Trophoblast cell (in vitro differentiated cells and primary cell): ENCODE measurements at regions not wholly inside any gene's neighbourhood (a gene's known extent, or its start where the extent isn't known, plus 50 kb on each side); places are given as distances from the start of the nearest gene placed in this dataset.

Experiments
- DNase-seq, 2 donors: peaks; one replicate each; pipeline ENCODE4 v3.0.0-alpha.2; 2016
- H2AFZ ChIP-seq: 2 replicates; pipeline ENCODE4 v1.6.1; 2013; ENCODE audit warnings: low read length, moderate library complexity, mild to moderate bottlenecking; ENCODE audit not compliant: insufficient read depth, poor library complexity
- H2AK5ac ChIP-seq: 2 replicates; pipeline ENCODE4 v1.6.1; 2013; ENCODE audit warnings: mild to moderate bottlenecking, low read length
- H2BK120ac ChIP-seq: 2 replicates; pipeline ENCODE4 v1.6.1; 2013; ENCODE audit warnings: low read length, mild to moderate bottlenecking, moderate library complexity; ENCODE audit not compliant: insufficient read depth, poor library complexity
- H2BK12ac ChIP-seq: 2 replicates; pipeline ENCODE4 v1.6.1; 2013; ENCODE audit warnings: mild to moderate bottlenecking, low read length, moderate library complexity
- H2BK5ac ChIP-seq: 2 replicates; pipeline ENCODE4 v1.6.1; 2013; ENCODE audit warnings: low read length, low read depth, moderate library complexity, mild to moderate bottlenecking; ENCODE audit not compliant: poor library complexity
- H3K14ac ChIP-seq: 2 replicates; pipeline ENCODE4 v1.6.1; 2013; ENCODE audit warnings: mild to moderate bottlenecking, low read length
- H3K18ac ChIP-seq: 2 replicates; pipeline ENCODE4 v1.6.1; 2013; ENCODE audit warnings: mild to moderate bottlenecking, low read length
- H3K23ac ChIP-seq: 2 replicates; pipeline ENCODE4 v1.6.1; 2013; ENCODE audit warnings: low read length
- H3K27ac ChIP-seq: 2 replicates; pipeline ENCODE4 v1.5.1; 2013; ENCODE audit warnings: low read depth, mild to moderate bottlenecking, inconsistent platforms, low read length, moderate library complexity
- H3K27me3 ChIP-seq: 2 replicates; pipeline ENCODE4 v1.6.1; 2013; ENCODE audit warnings: inconsistent platforms, mild to moderate bottlenecking, low read length, moderate library complexity; ENCODE audit not compliant: insufficient read depth
- H3K36me3 ChIP-seq, 2 experiments: 1 replicate in 1 of 2; 2 replicates in 1 of 2; pipeline ENCODE4 v1.6.1; 2013; ENCODE audit warnings: low read length in 2 of 2, mild to moderate bottlenecking in 2 of 2, moderate library complexity in 1 of 2; ENCODE audit not compliant: insufficient read depth in 2 of 2, control insufficient read depth in 1 of 2
- H3K4ac ChIP-seq: 2 replicates; pipeline ENCODE4 v1.6.1; 2013; ENCODE audit warnings: low read depth, mild to moderate bottlenecking, low read length, moderate library complexity
- H3K4me1 ChIP-seq, 2 experiments: 1 replicate in 1 of 2; 2 replicates in 1 of 2; pipeline ENCODE4 v1.6.1; 2013; ENCODE audit warnings: low read length in 2 of 2, mild to moderate bottlenecking in 2 of 2, moderate library complexity in 1 of 2; ENCODE audit not compliant: insufficient read depth in 2 of 2, control insufficient read depth in 1 of 2
- H3K4me2 ChIP-seq: 2 replicates; pipeline ENCODE4 v1.6.1; 2013; ENCODE audit warnings: inconsistent platforms, mild to moderate bottlenecking, low read length, moderate library complexity
- H3K4me3 ChIP-seq: 2 replicates; pipeline ENCODE4 v1.5.1; 2013; ENCODE audit warnings: mild to moderate bottlenecking, low read depth, low read length, inconsistent platforms
- H3K79me1 ChIP-seq: one replicate; pipeline ENCODE4 v1.6.1; 2013; ENCODE audit warnings: low read length
- H3K79me2 ChIP-seq: 2 replicates; pipeline ENCODE4 v1.6.1; 2013; ENCODE audit warnings: low read length, mild to moderate bottlenecking; ENCODE audit not compliant: control insufficient read depth, insufficient read depth, poor library complexity
- H3K9ac ChIP-seq: 2 replicates; pipeline ENCODE4 v1.6.1; 2013; ENCODE audit warnings: mild to moderate bottlenecking, low read length
- H3K9me3 ChIP-seq: 2 replicates; pipeline ENCODE4 v1.6.1; 2013; ENCODE audit warnings: low read depth, mild to moderate bottlenecking, control low read depth, inconsistent platforms, low read length; ENCODE audit not compliant: insufficient read depth
- H4K12ac ChIP-seq: 2 replicates; pipeline ENCODE4 v1.6.1; 2013; ENCODE audit warnings: low read depth, mild to moderate bottlenecking, low read length, moderate library complexity
- H4K8ac ChIP-seq: 2 replicates; pipeline ENCODE4 v1.6.1; 2013; ENCODE audit warnings: low read depth, mild to moderate bottlenecking, low read length, moderate library complexity
- H4K91ac ChIP-seq: one replicate; pipeline ENCODE4 v1.6.1; 2013; ENCODE audit warnings: low read depth, mild to moderate bottlenecking, low read length, moderate library complexity
- WGBS: extraction: QIAGEN DNeasy Blood & Tissue Kit; methylation state at CpG from one replicate; pipeline ENCODE4 v1.1.7; 2013; ENCODE audit warnings: missing lambda C conversion rate; ENCODE audit not compliant: insufficient read length, insufficient coverage; ENCODE audit errors: extremely low coverage; 5-methylcytosine and 5-hydroxymethylcytosine counted together

DNA sequence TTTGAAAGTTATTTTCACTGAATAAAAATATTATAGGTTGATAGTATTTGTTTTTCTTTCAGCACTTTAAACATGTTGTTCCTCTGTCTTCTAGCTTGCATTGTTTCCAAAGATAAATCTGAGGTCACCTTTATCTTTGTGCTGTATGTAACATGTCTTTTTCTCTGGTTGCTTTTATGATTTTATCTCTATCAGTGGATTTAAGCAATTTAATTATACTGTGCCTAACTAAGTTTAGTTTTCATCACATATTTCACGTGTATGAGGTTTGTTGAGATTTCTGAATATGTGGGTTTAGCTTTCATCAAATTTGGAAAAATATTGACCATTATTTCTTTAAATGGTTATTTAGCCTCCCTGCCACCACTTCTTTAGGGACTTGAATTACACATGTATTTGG is 214.5 kb downstream of the SNX18 start:
- no peak overlapping the region for H2BK12ac ChIP-seq

DNA sequence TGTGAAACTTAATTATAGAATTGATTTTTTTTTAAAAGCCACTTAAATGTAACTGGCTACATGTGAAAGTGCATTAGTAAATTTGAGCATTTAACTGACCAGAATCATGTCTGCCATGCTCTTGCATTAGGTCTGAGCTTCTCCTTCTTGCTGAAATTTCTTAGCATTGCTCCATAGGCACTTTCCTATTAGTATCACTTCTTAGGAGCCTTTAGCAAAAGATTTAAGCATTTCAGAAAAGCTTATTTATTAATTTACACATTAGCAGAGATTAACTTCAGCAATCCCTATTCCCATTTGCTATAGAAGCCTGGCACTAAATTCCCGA is 211.0 kb downstream of the SNX18 start:
- Histone ChIP-seq H3K4me1 (peaks cover 0 to 2% of the 10 kb centered on the region in 2 experiments), H2AFZ (no peak overlapping the region), H4K8ac (no peak overlapping the region), H4K12ac (no peak overlapping the region), H2BK120ac (no peak overlapping the region), H3K4me3 (no peak overlapping the region), H3K9me3 (no peaks in the 10 kb centered on the region), H4K91ac (no peak overlapping the region), H3K79me1 (no peaks in the 10 kb centered on the region), H3K14ac (no peak overlapping the region), H3K4ac (no peak overlapping the region), H3K36me3 (no peaks in the 10 kb centered on the region), H3K79me2 (no peaks in the 10 kb centered on the region), H3K23ac (no peak overlapping the region), H2BK12ac (no peak overlapping the region), H3K9ac (no peak overlapping the region), H3K18ac (no peak overlapping the region), H2AK5ac (no peak overlapping the region), H3K4me2 (no peak overlapping the region), H3K27me3 (no peaks in the 10 kb centered on the region), H3K27ac (no peak overlapping the region), H2BK5ac (no peak overlapping the region)
- DNase-seq = no peak
- no CpG with 5 or more reads among the region's 1 CpG for WGBS

More for the DNA sequence above, 214.5 kb downstream of the SNX18 start:
- H3K4me1 ChIP-seq = no peaks in the 10 kb centered on the region
- H3K27me3 ChIP-seq = no peaks in the 10 kb centered on the region
- H2BK5ac ChIP-seq = no peak overlapping the region
- no peak overlapping the region for H3K27ac ChIP-seq
- no peaks in the 10 kb centered on the region for H3K9me3 ChIP-seq
- H3K23ac ChIP-seq = no peak overlapping the region
- H3K4ac ChIP-seq = no peak overlapping the region
- H3K14ac ChIP-seq = no peak overlapping the region
- H4K12ac ChIP-seq = no peak overlapping the region
- no peak overlapping the region for H3K4me2 ChIP-seq
- no peak overlapping the region for H2BK120ac ChIP-seq
- H4K91ac ChIP-seq = no peak overlapping the region
- no peak overlapping the region for H3K4me3 ChIP-seq
- H2AFZ ChIP-seq = no peak overlapping the region
- H4K8ac ChIP-seq = no peak overlapping the region
- H3K9ac ChIP-seq = no peak overlapping the region
- H2AK5ac ChIP-seq = no peak overlapping the region
- H3K79me1 ChIP-seq = no peaks in the 10 kb centered on the region
- H3K79me2 ChIP-seq = no peaks in the 10 kb centered on the region
- H3K36me3 ChIP-seq = no peaks in the 10 kb centered on the region
- H3K18ac ChIP-seq = no peak overlapping the region
- no CpG with 5 or more reads among the region's 1 CpG for WGBS
- DNase-seq = no peak

DNA sequence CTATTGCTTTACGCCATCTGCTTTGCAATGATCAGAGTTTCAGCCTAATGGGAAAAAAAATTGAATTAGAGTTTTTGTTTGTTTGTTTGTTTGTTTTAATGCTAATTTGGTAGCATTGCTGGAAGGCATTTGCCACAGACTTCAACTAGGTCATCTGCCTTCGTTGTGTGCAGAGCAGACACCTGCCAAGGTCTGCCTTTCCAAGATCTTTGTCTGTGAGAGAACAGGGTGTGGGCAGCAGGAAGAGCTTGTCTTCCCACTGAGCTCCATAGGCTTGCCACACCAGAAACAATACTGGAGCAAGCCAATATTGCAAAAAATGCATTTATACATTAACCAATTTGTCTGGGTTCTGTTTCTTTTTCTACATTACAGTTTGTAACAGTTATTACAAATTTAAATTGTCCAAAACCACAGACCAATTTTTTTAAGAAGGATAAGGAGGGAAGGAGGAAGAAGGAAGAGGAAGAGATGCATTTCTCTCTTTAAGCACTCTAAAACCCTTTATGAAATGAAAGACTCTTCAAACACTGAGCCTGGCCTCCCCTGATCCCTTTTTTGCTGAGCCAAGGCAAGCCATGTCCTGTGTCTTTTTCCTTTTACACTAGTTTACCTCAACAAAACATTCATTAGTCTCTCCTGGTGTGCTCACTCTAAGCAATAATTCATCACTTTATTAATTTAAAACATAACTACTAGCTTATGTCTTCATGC is 210.5 kb downstream of the SNX18 start:
- H4K8ac ChIP-seq = no peak overlapping the region
- no CpG with 5 or more reads among the region's 2 CpGs for WGBS
- no peak overlapping the region for H4K91ac ChIP-seq
- no peak overlapping the region for H3K9ac ChIP-seq
- H3K18ac ChIP-seq = no peak overlapping the region
- H3K4me3 ChIP-seq = no peak overlapping the region
- no peak for DNase-seq
- no peak overlapping the region for H3K4me2 ChIP-seq
- no peaks in the 10 kb centered on the region for H3K27me3 ChIP-seq
- H2BK5ac ChIP-seq = no peak overlapping the region
- H3K14ac ChIP-seq = no peak overlapping the region
- no peak overlapping the region for H2AK5ac ChIP-seq
- H3K4ac ChIP-seq = no peak overlapping the region
- no peak overlapping the region for H2BK120ac ChIP-seq
- no peaks in the 10 kb centered on the region for H3K36me3 ChIP-seq
- H3K79me1 ChIP-seq = no peaks in the 10 kb centered on the region
- H3K23ac ChIP-seq = no peak overlapping the region
- no peaks in the 10 kb centered on the region for H3K79me2 ChIP-seq
- no peaks in the 10 kb centered on the region for H3K9me3 ChIP-seq
- H4K12ac ChIP-seq = no peak overlapping the region
- no peak overlapping the region for H3K27ac ChIP-seq
- H3K4me1 ChIP-seq = peaks cover 0 to 2% of the 10 kb centered on the region in 2 experiments
- H2BK12ac ChIP-seq = no peak overlapping the region
- no peak overlapping the region for H2AFZ ChIP-seq

DNA sequence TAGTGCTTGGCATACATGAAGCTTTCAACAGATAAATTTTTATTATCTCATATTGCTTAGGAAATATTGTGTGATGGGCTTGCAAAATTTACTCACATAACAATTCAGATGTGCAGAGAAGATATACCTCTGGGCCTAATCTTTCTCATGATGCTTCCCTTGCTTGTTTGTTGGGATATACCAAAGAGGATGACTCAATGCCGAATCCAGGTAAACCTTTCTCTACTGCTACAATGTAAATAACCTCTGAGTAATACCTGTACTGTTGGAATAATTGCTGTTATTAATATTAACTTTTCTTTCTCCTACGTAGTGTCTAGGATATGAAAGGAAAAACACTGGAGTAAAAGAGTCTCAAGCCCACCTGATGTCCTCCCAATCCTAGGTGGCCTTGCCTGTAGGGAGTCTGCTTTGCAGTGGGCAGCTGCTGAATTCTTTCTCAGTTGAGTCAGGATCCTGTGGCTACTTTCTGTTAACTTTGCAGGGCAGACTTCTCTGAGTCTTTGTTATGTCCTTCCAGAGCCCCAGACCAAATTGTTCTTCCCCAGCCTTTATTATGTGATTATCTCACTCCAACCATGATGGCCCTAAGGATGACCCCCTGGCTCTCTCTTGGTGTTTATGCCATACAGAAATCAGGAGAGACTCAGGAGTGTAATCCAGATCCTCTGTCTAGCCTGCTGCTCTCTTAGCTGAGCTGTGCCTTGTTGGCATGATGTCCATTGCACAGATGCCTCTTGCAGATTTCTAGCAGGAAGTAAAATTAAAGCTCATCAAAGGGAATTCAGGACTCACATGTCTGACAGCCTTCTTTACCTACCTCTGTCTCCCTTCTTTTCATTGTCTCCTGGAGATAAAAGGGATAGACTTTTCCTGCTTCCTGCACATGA is 208.1 kb downstream of the SNX18 start:
- H3K4ac ChIP-seq = no peak overlapping the region
- H2AK5ac ChIP-seq = no peak overlapping the region
- no peak overlapping the region for H2AFZ ChIP-seq
- H3K9ac ChIP-seq = no peak overlapping the region
- no peak overlapping the region for H2BK12ac ChIP-seq
- no peak overlapping the region for H4K12ac ChIP-seq
- H4K8ac ChIP-seq = no peak overlapping the region
- no peak overlapping the region for H3K4me3 ChIP-seq
- no peak overlapping the region for H3K23ac ChIP-seq
- no peaks in the 10 kb centered on the region for H3K79me2 ChIP-seq
- no peaks in the 10 kb centered on the region for H3K79me1 ChIP-seq
- H3K27ac ChIP-seq = no peak overlapping the region
- H3K4me1 ChIP-seq = peaks cover 0 to 2% of the 10 kb centered on the region in 2 experiments
- H3K18ac ChIP-seq = no peak overlapping the region
- H4K91ac ChIP-seq = no peak overlapping the region
- no peak overlapping the region for H2BK120ac ChIP-seq
- H3K14ac ChIP-seq = no peak overlapping the region
- no peak overlapping the region for H2BK5ac ChIP-seq
- no peak for DNase-seq
- no peaks in the 10 kb centered on the region for H3K36me3 ChIP-seq
- H3K27me3 ChIP-seq = no peaks in the 10 kb centered on the region
- no CpG with 5 or more reads among the region's 2 CpGs for WGBS
- H3K9me3 ChIP-seq = no peaks in the 10 kb centered on the region
- no peak overlapping the region for H3K4me2 ChIP-seq
